DND-41 (cell line): ENCODE measurements at regions not wholly inside any gene's neighbourhood (a gene's known extent, or its start where the extent isn't known, plus 50 kb on each side); places are given as distances from the start of the nearest gene placed in this dataset.

Experiments used
- ATAC-seq: fragments of 200-7000 bp; cut with Tn5 transposase; 3 replicates; pipeline ENCODE4 v1.9.1; 2021; ENCODE audit warnings: low read depth; ENCODE audit not compliant: insufficient read depth
- DNase-seq: peaks from one replicate; pipeline ENCODE4 v3.0.0-alpha.2; 2020
- H2AFZ ChIP-seq: 2 replicates; pipeline ENCODE4 v1.6.0; 2012; ENCODE audit warnings: low read depth, low read length
- H3K27ac ChIP-seq: 2 replicates; pipeline ENCODE4 v1.5.1; 2012; ENCODE audit warnings: low read length, inconsistent platforms
- H3K27me3 ChIP-seq: fragments of 200-600 bp; sonication (generic); 2 replicates; pipeline ENCODE4 v1.6.0; 2012; ENCODE audit warnings: low read length, mild to moderate bottlenecking, inconsistent platforms; ENCODE audit not compliant: insufficient read depth, poor library complexity
- H3K36me3 ChIP-seq: 2 replicates; pipeline ENCODE4 v1.5.1; 2012; ENCODE audit warnings: low read length, inconsistent platforms; ENCODE audit not compliant: insufficient read depth
- H3K4me1 ChIP-seq: 2 replicates; pipeline ENCODE4 v1.5.1; 2012; ENCODE audit warnings: mild to moderate bottlenecking, low read length; ENCODE audit not compliant: insufficient read depth
- H3K4me2 ChIP-seq: 2 replicates; pipeline ENCODE4 v1.6.0; 2012; ENCODE audit warnings: mild to moderate bottlenecking, moderate library complexity, low read length, inconsistent platforms; ENCODE audit not compliant: insufficient read depth
- H3K4me3 ChIP-seq, 2 experiments: fragments of 200-600 bp in 1 of 2; shearing (Covaris generic) in 1 of 2; 2 replicates each; pipeline ENCODE4 v1.5.1; 2012 to 2016; ENCODE audit warnings: inconsistent platforms in 2 of 2, low read length in 2 of 2, mild to moderate bottlenecking in 2 of 2, low read depth in 1 of 2, moderate library complexity in 1 of 2
- H3K79me2 ChIP-seq: 2 replicates; pipeline ENCODE4 v1.6.0; 2012; ENCODE audit warnings: low read length, inconsistent platforms; ENCODE audit not compliant: insufficient read depth
- H3K9ac ChIP-seq: 2 replicates; pipeline ENCODE4 v1.6.0; 2012; ENCODE audit warnings: low read depth, mild to moderate bottlenecking, inconsistent platforms, low read length, moderate library complexity
- H3K9me3 ChIP-seq: 2 replicates; pipeline ENCODE4 v1.5.1; 2012; ENCODE audit warnings: low read length, moderate library complexity, mild to moderate bottlenecking, inconsistent platforms; ENCODE audit not compliant: insufficient read depth, severe bottlenecking
- H4K20me1 ChIP-seq: 2 replicates; pipeline ENCODE4 v1.6.0; 2012; ENCODE audit warnings: low read length; ENCODE audit not compliant: insufficient read depth
- CTCF ChIP-seq: IDR thresholded peaks from 2 replicates; pipeline ENCODE4 v1.5.1; 2012; ENCODE audit warnings: borderline replicate concordance, low read length, moderate library complexity, mild to moderate bottlenecking; ENCODE audit not compliant: poor library complexity, severe bottlenecking; ENCODE audit errors: extremely low read depth
- EZH2 ChIP-seq: IDR thresholded peaks from 3 replicates; pipeline ENCODE4 v1.6.1; 2012; ENCODE audit warnings: borderline replicate concordance, low read depth, mild to moderate bottlenecking, moderate library complexity, low read length, inconsistent platforms; ENCODE audit not compliant: severe bottlenecking

- Histone ChIP-seq H4K20me1 (no peaks in the 10 kb centered on the region), H3K79me2 (no peaks in the 10 kb centered on the region), H3K4me3 (no peak overlapping the region), H3K27ac (no peak overlapping the region), H3K9me3 (no peaks in the 10 kb centered on the region), H3K27me3 (no peaks in the 10 kb centered on the region), H2AFZ (no peak overlapping the region), H3K4me1 (no peaks in the 10 kb centered on the region), H3K9ac (no peak overlapping the region), H3K36me3 (no peaks in the 10 kb centered on the region), H3K4me2 (no peak overlapping the region)
- TF ChIP-seq EZH2: no peak
- TF ChIP-seq CTCF: no peak
- DNase-seq (no peak), ATAC-seq (no peak)
These were observed 65.9 kb upstream of the PICALM start for GRCh38 chr11:86134580-86135318.

- no peaks in the 10 kb centered on the region for H3K4me1 ChIP-seq
- no peaks in the 10 kb centered on the region for H3K79me2 ChIP-seq
- no peaks in the 10 kb centered on the region for H4K20me1 ChIP-seq
- H3K4me2 ChIP-seq: no peak overlapping the region
- H3K4me3 ChIP-seq: no peak overlapping the region
- no peak for DNase-seq
- TF ChIP-seq CTCF (no peak), EZH2 (no peak)
- peaks cover 6% of the 10 kb centered on the region for H3K27me3 ChIP-seq
- no peak for ATAC-seq
- H2AFZ ChIP-seq: no peak overlapping the region
- H3K9me3 ChIP-seq: no peaks in the 10 kb centered on the region
- H3K9ac ChIP-seq: no peak overlapping the region
- no peak overlapping the region for H3K27ac ChIP-seq
- H3K36me3 ChIP-seq: no peaks in the 10 kb centered on the region
These were observed 63.9 kb upstream of the PICALM start for GRCh38 chr11:86132667-86133249.

GRCh38 chr11:86129740-86130540 is 61.1 kb upstream of the PICALM start:
- Histone ChIP-seq H3K4me1 (no peaks in the 10 kb centered on the region), H3K27me3 (peaks cover 6% of the 10 kb centered on the region), H3K9ac (no peak overlapping the region), H3K9me3 (no peaks in the 10 kb centered on the region), H3K79me2 (no peaks in the 10 kb centered on the region), H3K4me3 (no peak overlapping the region), H3K27ac (no peak overlapping the region), H4K20me1 (no peaks in the 10 kb centered on the region), H2AFZ (no peak overlapping the region), H3K4me2 (no peak overlapping the region), H3K36me3 (no peaks in the 10 kb centered on the region)
- DNase-seq: no peak
- TF ChIP-seq EZH2 (no peak), CTCF (no peak)
- no peak for ATAC-seq
